Natural killer cell (primary cell): ENCODE measurements at regions not wholly inside any gene's neighbourhood (a gene's known extent, or its start where the extent isn't known, plus 50 kb on each side); places are given as distances from the start of the nearest gene placed in this dataset.

Experiments
- ATAC-seq, 3 donors: fragments of 150-1000 bp in 2 of 3; fragments of 200-7000 bp in 1 of 3; cut with Tn5 transposase; 1 replicate in 1 of 3; 2 replicates in 2 of 3; pipeline ENCODE4 v1.10.0; 2021; ENCODE audit warnings: mild to moderate bottlenecking in 2 of 3, moderate library complexity in 2 of 3
- DNase-seq, 2 donors: peaks; one replicate each; pipeline versions ENCODE4 v3.0.0 to v3.0.0-alpha.2; 2013 to 2021; ENCODE audit warnings: mixed read lengths in 1 of 2
- H3K27ac ChIP-seq: one replicate; pipeline ENCODE4 v1.5.1; 2013; ENCODE audit warnings: mild to moderate bottlenecking, low read length
- H3K27me3 ChIP-seq: one replicate; pipeline ENCODE4 v1.6.1; 2013; ENCODE audit warnings: low read length; ENCODE audit not compliant: control insufficient read depth, insufficient read depth
- H3K36me3 ChIP-seq: one replicate; pipeline ENCODE4 v1.6.1; 2013; ENCODE audit warnings: low read length; ENCODE audit not compliant: control insufficient read depth, insufficient read depth
- H3K4me1 ChIP-seq: one replicate; pipeline ENCODE4 v1.6.1; 2013; ENCODE audit warnings: low read length; ENCODE audit not compliant: control insufficient read depth, insufficient read depth
- H3K4me3 ChIP-seq: one replicate; pipeline ENCODE4 v1.5.1; 2013; ENCODE audit warnings: low read length
- H3K9me3 ChIP-seq: one replicate; pipeline ENCODE4 v1.6.1; 2013; ENCODE audit warnings: low read length; ENCODE audit not compliant: control insufficient read depth, insufficient read depth
- H3K27ac Mint-ChIP-seq, 2 donors: one replicate each; pipeline ENCODE4 v1.8.0; 2022; ENCODE audit warnings: mild to moderate bottlenecking in 2 of 2, mixed read lengths in 2 of 2, moderate library complexity in 1 of 2
- H3K27me3 Mint-ChIP-seq, 2 donors: one replicate each; pipeline ENCODE4 v1.8.0; 2022; ENCODE audit warnings: low read depth in 2 of 2, mixed read lengths in 2 of 2
- H3K36me3 Mint-ChIP-seq: one replicate; pipeline ENCODE4 v1.8.0; 2022; ENCODE audit warnings: mixed read lengths
- H3K4me1 Mint-ChIP-seq, 2 donors: one replicate each; pipeline ENCODE4 v1.8.0; 2022; ENCODE audit warnings: mixed read lengths in 2 of 2
- H3K4me3 Mint-ChIP-seq: one replicate; pipeline ENCODE4 v1.8.0; 2022; ENCODE audit warnings: mild to moderate bottlenecking, moderate library complexity, mixed read lengths
- H3K9me3 Mint-ChIP-seq, 2 donors: one replicate each; pipeline ENCODE4 v1.8.0; 2022; ENCODE audit warnings: mixed read lengths in 2 of 2
- CTCF ChIP-seq: fragments of 200-600 bp; IDR thresholded peaks from one replicate; pipeline ENCODE4 v1.8.0; 2022; ENCODE audit warnings: antibody characterized with exemption
- WGBS: methylation state at CpG from one replicate; pipeline ENCODE4 v1.1.7; 2013; ENCODE audit warnings: missing lambda C conversion rate; ENCODE audit not compliant: insufficient coverage; 5-methylcytosine and 5-hydroxymethylcytosine counted together
- intact Hi-C: fragments of 100-400 bp; cut with micrococcal nuclease; formaldehyde crosslinking; loops from one replicate; pipeline ENCODE4 v1.14.2; 2022

- no peak overlapping the region for H3K27ac ChIP-seq
- no peaks in the 10 kb centered on the region for H3K36me3 ChIP-seq
- H3K27me3 ChIP-seq, result no peaks in the 10 kb centered on the region
- TF ChIP-seq CTCF, result no peak
- Mint-ChIP-seq H3K27me3 (no peaks in the 10 kb centered on the region), H3K9me3 (peaks cover 18 to 19% of the 10 kb centered on the region in 2 donors), H3K4me1 (no peaks in the 10 kb centered on the region), H3K36me3 (peaks cover 19% of the 10 kb centered on the region), H3K27ac (no peak overlapping the region), H3K4me3 (no peak overlapping the region)
- H3K4me1 ChIP-seq, result no peaks in the 10 kb centered on the region
- H3K4me3 ChIP-seq, result no peak overlapping the region
- DNase-seq (no peak), ATAC-seq (no peak)
- intact Hi-C loops, result no loop called here
- peaks cover 15% of the 10 kb centered on the region for H3K9me3 ChIP-seq
Observed at GRCh38 chr4:130646886-130647285, 1550.9 kb downstream of the C4orf33 start.

- ATAC-seq, result no peak
- no peaks in the 10 kb centered on the region for H3K27me3 Mint-ChIP-seq
- H3K27ac Mint-ChIP-seq, result no peak overlapping the region
- no peaks in the 10 kb centered on the region for H3K27me3 ChIP-seq
- H3K4me3 ChIP-seq, result no peak overlapping the region
- peaks cover 26 to 28% of the 10 kb centered on the region in 2 donors for H3K9me3 Mint-ChIP-seq
- no peaks in the 10 kb centered on the region for H3K4me1 ChIP-seq
- peaks cover 31% of the 10 kb centered on the region for H3K36me3 Mint-ChIP-seq
- H3K27ac ChIP-seq, result no peak overlapping the region
- no peak for TF ChIP-seq CTCF
- H3K9me3 ChIP-seq, result peaks cover 15% of the 10 kb centered on the region
- H3K36me3 ChIP-seq, result no peaks in the 10 kb centered on the region
- no peaks in the 10 kb centered on the region for H3K4me1 Mint-ChIP-seq
- no peak overlapping the region for H3K4me3 Mint-ChIP-seq
- 78% methylated on average over 1 of the region's 2 CpGs for WGBS
- DNase-seq, result no peak
- intact Hi-C loops, result no loop called here
Observed at GRCh38 chr4:130648570-130648969, 1552.6 kb downstream of the C4orf33 start.

GRCh38 chr4:130653842-130654241 lies 1557.9 kb downstream of the C4orf33 start:
- peaks cover 33% of the 10 kb centered on the region for H3K36me3 Mint-ChIP-seq
- H3K27me3 Mint-ChIP-seq, result no peaks in the 10 kb centered on the region
- intact Hi-C loops, result no loop called here
- H3K27ac Mint-ChIP-seq, result no peak overlapping the region
- Histone ChIP-seq H3K4me1 (no peaks in the 10 kb centered on the region), H3K4me3 (no peak overlapping the region), H3K36me3 (no peaks in the 10 kb centered on the region), H3K9me3 (peaks cover 3% of the 10 kb centered on the region), H3K27ac (no peak overlapping the region), H3K27me3 (no peaks in the 10 kb centered on the region)
- TF ChIP-seq CTCF, result no peak
- DNase-seq (no peak), ATAC-seq (no peak)
- peaks cover 25 to 35% of the 10 kb centered on the region in 2 donors for H3K9me3 Mint-ChIP-seq
- WGBS, result 92% methylated on average over 6 of the region's 6 CpGs
- no peak overlapping the region for H3K4me3 Mint-ChIP-seq
- H3K4me1 Mint-ChIP-seq, result no peaks in the 10 kb centered on the region

GRCh38 chr4:130659320-130659719 lies 1563.4 kb downstream of the C4orf33 start:
- Mint-ChIP-seq H3K4me1 (no peaks in the 10 kb centered on the region), H3K4me3 (no peak overlapping the region), H3K9me3 (peaks cover 6 to 8% of the 10 kb centered on the region in 2 donors), H3K27ac (no peak overlapping the region), H3K36me3 (no peaks in the 10 kb centered on the region), H3K27me3 (no peaks in the 10 kb centered on the region)
- Histone ChIP-seq H3K27ac (no peak overlapping the region), H3K4me1 (no peaks in the 10 kb centered on the region), H3K36me3 (no peaks in the 10 kb centered on the region), H3K27me3 (no peaks in the 10 kb centered on the region), H3K9me3 (no peaks in the 10 kb centered on the region), H3K4me3 (no peak overlapping the region)
- intact Hi-C loops, result no loop called here
- DNase-seq (no peak), ATAC-seq (no peak)
- no peak for TF ChIP-seq CTCF
- 55% methylated on average over 1 of the region's 2 CpGs for WGBS
